Glutamatergic neuron (in vitro differentiated cells): ENCODE measurements at regions not wholly inside any gene's neighbourhood (a gene's known extent, or its start where the extent isn't known, plus 50 kb on each side); places are given as distances from the start of the nearest gene placed in this dataset.

ENCODE experiments used
- DNase-seq: peaks from one replicate; pipeline ENCODE4 v3.0.0; 2022
- H3K27ac Mint-ChIP-seq: one replicate; pipeline ENCODE4 v1.8.0; 2020; ENCODE audit warnings: mild to moderate bottlenecking, mixed read lengths, inconsistent platforms; ENCODE audit not compliant: unreplicated experiment
- H3K27me3 Mint-ChIP-seq: one replicate; pipeline ENCODE4 v1.8.0; 2020; ENCODE audit warnings: mild to moderate bottlenecking, moderate library complexity, mixed read lengths, inconsistent platforms; ENCODE audit not compliant: unreplicated experiment
- H3K36me3 Mint-ChIP-seq: one replicate; pipeline ENCODE4 v1.8.0; 2020; ENCODE audit warnings: mild to moderate bottlenecking, mixed read lengths, inconsistent platforms; ENCODE audit not compliant: unreplicated experiment
- H3K4me1 Mint-ChIP-seq: one replicate; pipeline ENCODE4 v1.8.0; 2020; ENCODE audit warnings: mild to moderate bottlenecking, low read depth, mixed read lengths, inconsistent platforms; ENCODE audit not compliant: unreplicated experiment
- H3K4me3 Mint-ChIP-seq: one replicate; pipeline ENCODE4 v1.8.0; 2020; ENCODE audit warnings: mild to moderate bottlenecking, mixed read lengths, inconsistent platforms; ENCODE audit not compliant: unreplicated experiment
- H3K9me3 Mint-ChIP-seq: one replicate; pipeline ENCODE4 v1.8.0; 2020; ENCODE audit warnings: mild to moderate bottlenecking, moderate library complexity, mixed read lengths, inconsistent platforms; ENCODE audit not compliant: unreplicated experiment
- TF ChIP-seq, protein P1 (sequence below): fragments of 200-600 bp; sonication (generic); IDR thresholded peaks from one replicate; pipeline ENCODE4 v1.5.0; 2021; ENCODE audit not compliant: partially characterized antibody, unreplicated experiment

DNA sequence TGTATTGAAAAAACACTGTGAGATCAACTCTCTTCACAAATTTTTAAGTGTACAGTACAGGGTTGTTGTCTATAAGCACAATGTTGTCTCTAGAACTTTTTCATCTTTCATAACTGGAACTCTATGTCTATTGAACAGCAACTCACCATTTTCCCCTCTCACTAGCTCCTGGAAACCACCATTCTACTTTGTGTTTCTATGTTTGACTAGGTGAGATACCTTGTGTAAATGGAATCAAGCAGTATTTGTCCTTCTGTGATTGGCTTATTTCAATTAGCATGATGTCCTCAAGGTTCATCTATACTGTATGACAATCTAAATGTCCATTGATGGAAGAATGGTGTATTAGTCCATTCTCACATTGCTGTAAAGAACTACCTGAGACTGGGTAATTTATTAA is 210.1 kb upstream of the FUT9 start:
- TF ChIP-seq, protein P1, sequence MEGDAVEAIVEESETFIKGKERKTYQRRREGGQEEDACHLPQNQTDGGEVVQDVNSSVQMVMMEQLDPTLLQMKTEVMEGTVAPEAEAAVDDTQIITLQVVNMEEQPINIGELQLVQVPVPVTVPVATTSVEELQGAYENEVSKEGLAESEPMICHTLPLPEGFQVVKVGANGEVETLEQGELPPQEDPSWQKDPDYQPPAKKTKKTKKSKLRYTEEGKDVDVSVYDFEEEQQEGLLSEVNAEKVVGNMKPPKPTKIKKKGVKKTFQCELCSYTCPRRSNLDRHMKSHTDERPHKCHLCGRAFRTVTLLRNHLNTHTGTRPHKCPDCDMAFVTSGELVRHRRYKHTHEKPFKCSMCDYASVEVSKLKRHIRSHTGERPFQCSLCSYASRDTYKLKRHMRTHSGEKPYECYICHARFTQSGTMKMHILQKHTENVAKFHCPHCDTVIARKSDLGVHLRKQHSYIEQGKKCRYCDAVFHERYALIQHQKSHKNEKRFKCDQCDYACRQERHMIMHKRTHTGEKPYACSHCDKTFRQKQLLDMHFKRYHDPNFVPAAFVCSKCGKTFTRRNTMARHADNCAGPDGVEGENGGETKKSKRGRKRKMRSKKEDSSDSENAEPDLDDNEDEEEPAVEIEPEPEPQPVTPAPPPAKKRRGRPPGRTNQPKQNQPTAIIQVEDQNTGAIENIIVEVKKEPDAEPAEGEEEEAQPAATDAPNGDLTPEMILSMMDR = no peak
- Mint-ChIP-seq H3K9me3 (peaks cover 3% of the 10 kb centered on the region), H3K27me3 (no peaks in the 10 kb centered on the region), H3K36me3 (no peaks in the 10 kb centered on the region), H3K4me1 (no peaks in the 10 kb centered on the region), H3K4me3 (no peak overlapping the region), H3K27ac (no peak overlapping the region)
- no peak for DNase-seq

DNA sequence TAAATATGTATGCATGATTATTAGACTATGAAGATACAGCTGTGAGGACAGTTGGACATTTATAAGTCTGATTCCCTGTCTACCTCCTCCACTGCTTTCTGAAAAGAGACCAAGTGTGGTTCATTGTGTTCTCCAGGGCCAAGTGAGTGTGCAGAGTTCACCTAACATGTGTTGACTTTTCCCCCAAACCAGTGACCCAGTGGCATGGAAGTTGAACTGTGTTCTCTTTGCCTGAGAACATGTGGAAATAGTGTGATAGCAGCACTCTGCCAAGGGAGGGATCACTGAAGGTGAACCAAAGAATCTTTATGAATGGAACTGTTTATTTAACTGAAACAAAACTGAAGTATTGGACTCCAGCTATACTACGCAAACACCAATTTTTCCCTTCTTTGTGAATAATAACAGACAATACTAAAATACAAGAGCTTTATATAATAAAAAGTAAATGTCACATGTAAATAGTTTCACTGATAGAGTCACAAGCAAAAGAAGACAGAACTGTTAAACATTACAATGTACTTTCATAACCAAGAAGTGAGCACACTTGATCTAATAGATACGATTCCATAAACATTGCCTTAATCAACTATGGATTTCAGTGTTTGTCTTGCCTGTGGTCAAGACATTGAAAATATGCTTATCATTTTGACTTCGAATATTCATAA is 200.3 kb upstream of the FUT9 start:
- Mint-ChIP-seq H3K4me1 (no peaks in the 10 kb centered on the region), H3K27me3 (no peaks in the 10 kb centered on the region), H3K36me3 (no peaks in the 10 kb centered on the region), H3K4me3 (no peak overlapping the region), H3K9me3 (peaks cover 3% of the 10 kb centered on the region), H3K27ac (no peak overlapping the region)
- TF ChIP-seq, protein P1 = no peak
- no peak for DNase-seq

DNA sequence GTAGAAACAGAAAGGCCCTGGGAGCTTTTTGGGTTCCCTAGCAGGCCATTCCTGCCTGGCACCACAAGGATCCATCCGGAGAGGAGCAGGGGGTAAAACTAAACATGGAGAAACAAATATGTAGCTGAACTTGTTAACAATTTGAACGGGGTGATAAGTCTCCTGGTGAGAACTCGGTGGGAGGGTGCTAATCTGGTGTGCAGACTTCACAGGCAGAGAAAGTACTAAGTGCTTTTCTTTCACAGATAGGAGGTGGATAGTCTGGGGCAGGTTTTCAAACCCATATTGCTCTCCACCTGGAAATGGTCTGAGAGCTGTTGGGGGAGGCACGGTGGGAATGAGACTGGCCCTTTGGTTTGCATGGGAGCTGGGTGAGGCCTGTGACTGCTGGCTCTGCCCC is 196.3 kb upstream of the FUT9 start:
- no peaks in the 10 kb centered on the region for H3K27me3 Mint-ChIP-seq
- peaks cover 2% of the 10 kb centered on the region for H3K36me3 Mint-ChIP-seq
- peaks cover 3% of the 10 kb centered on the region for H3K9me3 Mint-ChIP-seq
- TF ChIP-seq, protein P1 = no peak
- H3K4me3 Mint-ChIP-seq = no peak overlapping the region
- peaks cover 14% of the 10 kb centered on the region for H3K4me1 Mint-ChIP-seq
- H3K27ac Mint-ChIP-seq = no peak overlapping the region
- no peak for DNase-seq

DNA sequence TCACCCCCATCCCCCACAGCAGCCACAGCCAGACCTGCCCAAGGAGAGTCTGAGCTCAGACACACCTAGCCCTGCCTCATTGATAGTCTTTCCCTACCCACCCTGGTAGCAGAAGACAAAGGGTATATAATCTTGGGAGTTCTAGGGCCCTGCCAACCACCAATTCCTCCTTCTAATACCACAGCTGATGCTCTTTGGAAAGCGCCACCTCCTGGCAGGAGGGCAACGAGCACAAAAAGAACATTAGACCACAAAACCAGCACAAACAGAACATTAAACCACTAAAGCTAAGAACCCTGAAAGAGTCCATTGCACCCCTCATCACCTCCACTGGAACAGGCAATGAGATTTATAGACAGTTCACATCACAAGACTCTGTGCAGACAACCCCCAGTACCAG is 195.8 kb upstream of the FUT9 start:
- H3K4me1 Mint-ChIP-seq = peaks cover 14% of the 10 kb centered on the region
- peaks cover 5% of the 10 kb centered on the region for H3K9me3 Mint-ChIP-seq
- DNase-seq = no peak
- H3K4me3 Mint-ChIP-seq = no peak overlapping the region
- peaks cover 4% of the 10 kb centered on the region for H3K36me3 Mint-ChIP-seq
- H3K27ac Mint-ChIP-seq = no peak overlapping the region
- TF ChIP-seq, protein P1 = no peak
- H3K27me3 Mint-ChIP-seq = no peaks in the 10 kb centered on the region

DNA sequence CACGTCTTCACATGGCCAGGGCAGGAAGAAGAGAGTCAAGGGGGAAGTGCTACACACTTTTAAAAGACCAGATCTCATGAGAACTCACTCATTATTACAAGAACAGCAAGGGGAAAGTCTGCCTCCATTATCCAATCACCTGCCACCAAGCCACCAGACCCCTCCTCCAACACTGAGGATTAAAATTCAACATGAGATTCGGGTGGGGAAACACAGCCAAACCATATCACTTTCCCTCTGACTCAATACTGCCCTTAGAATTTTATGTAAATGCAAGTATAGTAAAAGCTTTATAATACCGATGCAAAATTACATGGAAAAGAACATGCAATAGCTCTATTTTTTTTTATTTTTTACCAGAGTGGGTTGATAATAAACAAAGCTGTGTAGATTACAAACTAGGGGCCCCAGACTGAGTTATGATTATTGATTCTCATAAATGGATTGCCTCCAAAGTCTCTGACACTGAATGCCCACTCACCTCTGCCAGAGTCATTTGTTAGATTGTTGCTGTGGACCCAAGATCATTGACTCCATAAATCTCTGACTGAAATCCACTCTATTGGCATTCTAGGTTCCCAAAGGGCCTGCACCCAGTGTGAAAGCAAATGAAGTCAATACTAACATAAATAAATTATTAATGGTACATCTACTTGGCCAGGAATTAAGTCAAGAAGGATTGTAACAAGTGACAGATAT is 184.8 kb upstream of the FUT9 start:
- no peaks in the 10 kb centered on the region for H3K4me1 Mint-ChIP-seq
- DNase-seq = no peak
- no peak overlapping the region for H3K27ac Mint-ChIP-seq
- no peaks in the 10 kb centered on the region for H3K27me3 Mint-ChIP-seq
- no peak overlapping the region for H3K4me3 Mint-ChIP-seq
- H3K9me3 Mint-ChIP-seq = no peaks in the 10 kb centered on the region
- H3K36me3 Mint-ChIP-seq = no peaks in the 10 kb centered on the region
- TF ChIP-seq, protein P1 = no peak
